HepG2 (cell line): ENCODE measurements at regions not wholly inside any gene's neighbourhood (a gene's known extent, or its start where the extent isn't known, plus 50 kb on each side); places are given as distances from the start of the nearest gene placed in this dataset.

ENCODE experiments used
- ATAC-seq: fragments of 200-7000 bp; cut with Tn5 transposase; 3 replicates; pipeline ENCODE4 v1.9.1; 2020; ENCODE audit warnings: mild to moderate bottlenecking, moderate library complexity
- BruUV-seq: library from RNA; stranded (reverse); fragments of 400-500 nt; replicated peaks from 2 replicates; lab custom pipeline; 2021; lab: Mats Ljungman, UMichigan
- CTCF ChIA-PET: fragments of 300-600 bp; formaldehyde crosslinking; extraction: SDS; loops from one replicate; lab custom pipeline; 2021; ENCODE audit warnings: low total read pairs, inconsistent platforms, low intra/inter-chr PET ratio; lab: Yijun Ruan, JAX
- POLR2A ChIA-PET: fragments of 350-600 bp; sonication (Branson Sonifier 250); formaldehyde crosslinking; loops from one replicate; lab custom pipeline; 2020; ENCODE audit warnings: antibody characterized with exemption, inconsistent platforms; lab: Yijun Ruan, JAX
- DNase-seq: peaks from one replicate; pipeline ENCODE4 v3.0.0-alpha.2; 2015; ENCODE audit warnings: low spot score
- FAIRE-seq: peaks from 3 replicates; lab custom pipeline; 2011; peaks lifted over from hg19 to GRCh38; lab: Jason Lieb, UNC
- H2AFZ ChIP-seq: one replicate; pipeline ENCODE4 v1.6.1; 2011; ENCODE audit warnings: low read length, inconsistent platforms
- H3K27ac ChIP-seq: fragments of 300-600 bp; 3 replicates; pipeline ENCODE4 v1.8.0; 2011; ENCODE audit warnings: mixed run types, mild to moderate bottlenecking, mixed read lengths, low read length, inconsistent platforms; ENCODE audit not compliant: insufficient read depth; ENCODE audit errors: extremely low read length
- H3K27me3 ChIP-seq, 2 experiments: fragments of 200-600 bp in 1 of 2; 2 replicates in 1 of 2; 3 replicates in 1 of 2; pipeline versions ENCODE4 v1.6.0 to v1.8.0; 2011; ENCODE audit warnings: low read length in 2 of 2, mild to moderate bottlenecking in 2 of 2, moderate library complexity in 2 of 2, inconsistent platforms in 1 of 2; ENCODE audit not compliant: insufficient read depth in 2 of 2, control insufficient read depth in 1 of 2
- H3K36me3 ChIP-seq, 2 experiments: fragments of 200-600 bp in 1 of 2; replicated peaks in 1 of 2; 2 replicates in 1 of 2; 3 replicates in 1 of 2; pipeline versions ENCODE4 v1.5.1 to v1.8.0; 2011; ENCODE audit warnings: low read length in 2 of 2, inconsistent platforms in 1 of 2; ENCODE audit not compliant: insufficient read depth in 2 of 2, control insufficient read depth in 1 of 2
- H3K4me1 ChIP-seq: 2 replicates; pipeline ENCODE4 v1.5.1; 2012; ENCODE audit warnings: low read length, inconsistent platforms; ENCODE audit not compliant: insufficient read depth
- H3K4me2 ChIP-seq: 2 replicates; pipeline ENCODE4 v1.6.0; 2011; ENCODE audit warnings: low read depth, low read length, inconsistent platforms
- H3K4me3 ChIP-seq, 3 experiments: fragments of 200-600 bp in 1 of 3; sonication (generic), shearing (Covaris generic) in 1 of 3; replicated peaks in 1 of 3; 2 replicates each; pipeline ENCODE4 v1.5.1; 2011 to 2016; ENCODE audit warnings: low read length in 3 of 3, inconsistent platforms in 2 of 3, low read depth in 2 of 3, mild to moderate bottlenecking in 2 of 3, control low read depth in 1 of 3, mixed read lengths in 1 of 3; ENCODE audit not compliant: insufficient read depth in 1 of 3
- H3K79me2 ChIP-seq: one replicate; pipeline ENCODE4 v1.6.1; 2011; ENCODE audit warnings: low read length, inconsistent platforms; ENCODE audit not compliant: insufficient read depth
- H3K9ac ChIP-seq: 2 replicates; pipeline ENCODE4 v1.6.0; 2011; ENCODE audit warnings: mild to moderate bottlenecking, low read depth, low read length, inconsistent platforms; ENCODE audit not compliant: insufficient read depth
- H3K9me3 ChIP-seq: 2 replicates; pipeline ENCODE4 v1.5.1; 2012; ENCODE audit warnings: mild to moderate bottlenecking, low read length
- H4K20me1 ChIP-seq: 2 replicates; pipeline ENCODE4 v1.6.0; 2011; ENCODE audit warnings: inconsistent platforms, mild to moderate bottlenecking, low read length, moderate library complexity; ENCODE audit not compliant: insufficient read depth
- CEBPB ChIP-seq: IDR thresholded peaks from 2 replicates; pipeline ENCODE4 v1.6.1; 2011; ENCODE audit warnings: low read depth, low read length, improper control_type of control experiment, borderline replicate concordance
- FOSL1 ChIP-seq: sonication (generic); formaldehyde crosslinking; IDR thresholded peaks from 2 replicates; pipeline ENCODE4 v1.9.0; 2021; ENCODE audit warnings: missing genetic modification reagents, borderline replicate concordance
- FOXK2 ChIP-seq: fragments of 450-650 bp; IDR thresholded peaks from 2 replicates; pipeline ENCODE4 v1.6.1; 2016
- GABPA ChIP-seq, 2 experiments: IDR thresholded peaks; 2 replicates each; pipeline ENCODE4 v1.6.1; 2011 to 2016; ENCODE audit warnings: low read depth in 2 of 2, low read length in 1 of 2, missing biosample characterization in 1 of 2, missing genetic modification characterization in 1 of 2
- GABPB1 ChIP-seq: IDR thresholded peaks from 2 replicates; pipeline ENCODE4 v1.6.1; 2016; ENCODE audit warnings: mild to moderate bottlenecking, missing genetic modification reagents, moderate library complexity, missing compliant biosample characterization
- JUNB ChIP-seq: sonication (generic); formaldehyde crosslinking; IDR thresholded peaks from 2 replicates; pipeline ENCODE4 v1.8.0; 2022; ENCODE audit warnings: missing genetic modification reagents, mild to moderate bottlenecking, borderline replicate concordance
- KMT2B ChIP-seq: IDR thresholded peaks from 2 replicates; pipeline ENCODE4 v1.6.1; 2016; ENCODE audit warnings: missing genetic modification reagents, missing compliant biosample characterization
- NONO ChIP-seq, 2 experiments: fragments of 450-650 bp in 1 of 2; sonication (generic) in 1 of 2; formaldehyde crosslinking in 1 of 2; IDR thresholded peaks in 1 of 2; conservative IDR thresholded peaks in 1 of 2; 2 replicates each; pipeline versions ENCODE4 v1.6.1 to v1.8.0; 2017 to 2022; ENCODE audit warnings: mild to moderate bottlenecking in 1 of 2, missing genetic modification reagents in 1 of 2, moderate library complexity in 1 of 2
- NPAS2 ChIP-seq: sonication (generic); formaldehyde crosslinking; IDR thresholded peaks from 2 replicates; pipeline ENCODE4 v1.8.0; 2022; ENCODE audit warnings: mild to moderate bottlenecking, missing genetic modification reagents, borderline replicate concordance
- PHF21A ChIP-seq: sonication (generic); formaldehyde crosslinking; IDR thresholded peaks from 2 replicates; pipeline ENCODE4 v1.5.0; 2020; ENCODE audit warnings: mild to moderate bottlenecking, missing genetic modification reagents
- PLRG1 ChIP-seq: fragments of 450-650 bp; conservative IDR thresholded peaks from 2 replicates; pipeline ENCODE4 v1.6.1; 2016
- RFX3 ChIP-seq: IDR thresholded peaks from 2 replicates; pipeline ENCODE4 v1.6.1; 2016; ENCODE audit warnings: missing biosample characterization, missing genetic modification reagents
- RXRA ChIP-seq: sonication (generic); formaldehyde crosslinking; IDR thresholded peaks from 2 replicates; pipeline ENCODE4 v1.5.1; 2020; ENCODE audit warnings: missing genetic modification reagents
- SOX6 ChIP-seq, 2 experiments: fragments of 450-650 bp in 1 of 2; sonication (generic) in 1 of 2; formaldehyde crosslinking in 1 of 2; IDR thresholded peaks; 2 replicates each; pipeline versions ENCODE4 v1.4.0 to v1.6.1; 2017 to 2020; ENCODE audit warnings: antibody characterized with exemption in 1 of 2, mild to moderate bottlenecking in 1 of 2, missing genetic modification reagents in 1 of 2
- TIGD3 ChIP-seq: sonication (generic); formaldehyde crosslinking; IDR thresholded peaks from 2 replicates; pipeline ENCODE4 v1.5.1; 2020; ENCODE audit warnings: mild to moderate bottlenecking, missing genetic modification reagents, borderline replicate concordance
- TRIM22 ChIP-seq: fragments of 450-650 bp; IDR thresholded peaks from 2 replicates; pipeline ENCODE4 v1.6.1; 2017
- ZIK1 ChIP-seq: sonication (generic); formaldehyde crosslinking; IDR thresholded peaks from 2 replicates; pipeline ENCODE4 v1.5.0; 2020; ENCODE audit warnings: mild to moderate bottlenecking, low read depth, missing genetic modification reagents, borderline replicate concordance
- ZNF225 ChIP-seq: sonication (generic); formaldehyde crosslinking; IDR thresholded peaks from 2 replicates; pipeline ENCODE4 v1.4.0; 2020; ENCODE audit warnings: mild to moderate bottlenecking, missing genetic modification reagents
- ZNF780A ChIP-seq: sonication (generic); formaldehyde crosslinking; IDR thresholded peaks from 2 replicates; pipeline ENCODE4 v1.8.0; 2022; ENCODE audit warnings: mild to moderate bottlenecking, missing genetic modification reagents, moderate library complexity
- WGBS: methylation state at CpG from one replicate; pipeline ENCODE4 v1.1.6; 2017; ENCODE audit warnings: low lambda C conversion rate; 5-methylcytosine and 5-hydroxymethylcytosine counted together
- in situ Hi-C: cut with HindIII; loops from 2 replicates; pipeline ENCODE4 v1.10.0; 2017; ENCODE audit warnings: low pct_unique_long_range_greater_than_20kb; ENCODE audit not compliant: extremely low pct_ligation_motif_present
- intact Hi-C: fragments of 100-400 bp; cut with micrococcal nuclease; formaldehyde crosslinking; loops from one replicate; pipeline ENCODE4 v1.10.0; 2022; ENCODE audit not compliant: unreplicated experiment
- TF ChIP-seq, protein P1 (sequence below): sonication (generic); formaldehyde crosslinking; IDR thresholded peaks from 2 replicates; pipeline ENCODE4 v1.8.1; 2023; ENCODE audit warnings: mild to moderate bottlenecking, missing genetic modification reagents

DNA sequence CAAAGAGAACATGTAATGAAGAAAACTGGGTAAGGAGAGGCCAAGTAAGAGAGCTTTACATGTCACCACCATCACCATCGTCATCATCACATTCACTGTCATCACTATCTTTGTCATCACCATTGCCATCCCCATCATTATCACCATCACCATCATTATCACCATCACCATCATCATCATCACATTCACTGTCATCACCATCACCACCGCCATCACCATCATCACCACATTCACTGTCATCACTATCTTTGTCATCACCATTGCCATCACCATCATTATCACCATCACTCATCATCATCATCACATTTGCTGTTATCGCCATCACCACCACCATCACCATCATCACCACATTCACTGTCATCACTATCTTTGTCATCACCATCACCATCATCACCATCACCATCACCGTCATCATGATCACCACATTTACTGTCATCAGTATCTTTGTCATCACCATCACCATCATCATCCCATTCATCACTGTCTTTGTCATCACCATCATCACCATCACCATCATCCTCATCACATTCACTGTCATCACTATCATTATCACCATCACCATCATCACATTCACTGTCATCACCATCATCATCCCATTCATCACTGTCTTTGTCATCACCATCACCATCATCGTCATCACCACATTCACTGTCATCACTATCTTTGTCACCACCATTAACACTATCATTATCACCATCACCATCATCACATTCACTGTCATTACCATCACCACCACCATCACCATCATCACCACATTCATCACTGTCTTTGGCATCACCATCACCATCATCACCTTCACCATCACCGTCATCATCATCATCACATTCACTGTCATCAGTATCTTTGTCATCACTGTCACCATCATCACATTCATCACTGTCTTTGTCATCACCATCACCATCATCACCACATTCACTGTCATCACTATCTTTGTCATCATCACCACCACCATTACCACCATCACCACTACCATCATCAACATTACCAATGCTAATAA is 172.3 kb downstream of the ERMARD start:
- intact Hi-C loops: no loop called here
- Histone ChIP-seq H3K4me1 (peaks cover 30% of the 10 kb centered on the region), H2AFZ (no peak overlapping the region), H3K9ac (no peak overlapping the region), H4K20me1 (no peaks in the 10 kb centered on the region), H3K36me3 (no peaks in the 10 kb centered on the region), H3K27ac (no peak overlapping the region), H3K4me3 (no peak overlapping the region), H3K9me3 (no peaks in the 10 kb centered on the region), H3K4me2 (no peak overlapping the region), H3K27me3 (peaks cover 0 to 12% of the 10 kb centered on the region in 2 experiments; a peak in 1 of 5 replicates), H3K79me2 (no peaks in the 10 kb centered on the region)
- in situ Hi-C loops: no loop called here
- no TSS peak for BruUV-seq
- FAIRE-seq (no peak), DNase-seq (no peak), ATAC-seq (no peak)
- CTCF ChIA-PET: no interaction called here
- POLR2A ChIA-PET: no interaction called here
- 66% methylated on average over 6 of the region's 6 CpGs for WGBS
- TF ChIP-seq ZNF780A (CRISPR knock-in tag): no peak
- 0 out of 2 replicates have a peak, but pooled peaks have one; percentile 29 for TF ChIP-seq JUNB (CRISPR knock-in tag)
- TF ChIP-seq GABPA (IDR thresholded peaks at IDR 0.05; ENCODE audit: low read depth, low read length): no peak
- TF ChIP-seq GABPA (CRISPR knock-in tag; IDR thresholded peaks at IDR 0.05; ENCODE audit: low read depth): no peak
- 0 out of 2 replicates have a peak, but pooled peaks have one; percentile 79 for TF ChIP-seq NONO (IDR thresholded peaks at IDR 0.05)
- no peak for TF ChIP-seq NONO (CRISPR knock-in tag; conservative IDR thresholded peaks at IDR 0.05)
- no peak for TF ChIP-seq ZNF225 (CRISPR knock-in tag)
- TF ChIP-seq FOXK2: peak; percentile 55; the same call in 1 of the 2 replicates
- TF ChIP-seq, protein P1, sequence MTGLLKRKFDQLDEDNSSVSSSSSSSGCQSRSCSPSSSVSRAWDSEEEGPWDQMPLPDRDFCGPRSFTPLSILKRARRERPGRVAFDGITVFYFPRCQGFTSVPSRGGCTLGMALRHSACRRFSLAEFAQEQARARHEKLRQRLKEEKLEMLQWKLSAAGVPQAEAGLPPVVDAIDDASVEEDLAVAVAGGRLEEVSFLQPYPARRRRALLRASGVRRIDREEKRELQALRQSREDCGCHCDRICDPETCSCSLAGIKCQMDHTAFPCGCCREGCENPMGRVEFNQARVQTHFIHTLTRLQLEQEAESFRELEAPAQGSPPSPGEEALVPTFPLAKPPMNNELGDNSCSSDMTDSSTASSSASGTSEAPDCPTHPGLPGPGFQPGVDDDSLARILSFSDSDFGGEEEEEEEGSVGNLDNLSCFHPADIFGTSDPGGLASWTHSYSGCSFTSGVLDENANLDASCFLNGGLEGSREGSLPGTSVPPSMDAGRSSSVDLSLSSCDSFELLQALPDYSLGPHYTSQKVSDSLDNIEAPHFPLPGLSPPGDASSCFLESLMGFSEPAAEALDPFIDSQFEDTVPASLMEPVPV (CRISPR knock-in tag): no peak
- peak; percentile 91; the same call in 1 of the 2 replicates for TF ChIP-seq TRIM22
- TF ChIP-seq PHF21A: no peak
- no peak for TF ChIP-seq RFX3 (CRISPR knock-in tag)
- TF ChIP-seq GABPB1 (CRISPR knock-in tag): no peak
- TF ChIP-seq SOX6 (IDR thresholded peaks at IDR 0.05): peak; percentile 94
- no peak for TF ChIP-seq SOX6 (CRISPR knock-in tag; IDR thresholded peaks at IDR 0.05)
- TF ChIP-seq NPAS2: no peak
- TF ChIP-seq TIGD3 (CRISPR knock-in tag): no peak
- TF ChIP-seq ZIK1 (CRISPR knock-in tag): no peak
- no peak for TF ChIP-seq RXRA
- peak; percentile 82; the same call in 1 of the 2 replicates for TF ChIP-seq PLRG1
- no peak for TF ChIP-seq CEBPB
- no peak for TF ChIP-seq FOSL1 (CRISPR knock-in tag)
- no peak for TF ChIP-seq KMT2B (CRISPR knock-in tag)
